ENCODE measurements at regions not wholly inside any gene's neighbourhood (a gene's known extent, or its start where the extent isn't known, plus 50 kb on each side); places are given as distances from the start of the nearest gene placed in this dataset.

GRCh38 chr13:99661791-99662190 lies 160.5 kb downstream of the TM9SF2 start (continued):
- TF ChIP-seq, protein P1, sequence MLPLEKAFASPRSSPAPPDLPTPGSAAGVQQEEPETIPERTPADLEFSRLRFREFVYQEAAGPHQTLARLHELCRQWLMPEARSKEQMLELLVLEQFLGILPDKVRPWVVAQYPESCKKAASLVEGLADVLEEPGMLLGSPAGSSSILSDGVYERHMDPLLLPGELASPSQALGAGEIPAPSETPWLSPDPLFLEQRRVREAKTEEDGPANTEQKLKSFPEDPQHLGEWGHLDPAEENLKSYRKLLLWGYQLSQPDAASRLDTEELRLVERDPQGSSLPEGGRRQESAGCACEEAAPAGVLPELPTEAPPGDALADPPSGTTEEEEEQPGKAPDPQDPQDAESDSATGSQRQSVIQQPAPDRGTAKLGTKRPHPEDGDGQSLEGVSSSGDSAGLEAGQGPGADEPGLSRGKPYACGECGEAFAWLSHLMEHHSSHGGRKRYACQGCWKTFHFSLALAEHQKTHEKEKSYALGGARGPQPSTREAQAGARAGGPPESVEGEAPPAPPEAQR (CRISPR knock-in tag; IDR thresholded peaks at IDR 0.05) = no peak
- TF ChIP-seq FOXK1 (CRISPR knock-in tag; IDR thresholded peaks at IDR 0.05) (0 out of 2 replicates have a peak, but pooled peaks have one; percentile 17), SP1 (CRISPR knock-in tag; conservative IDR thresholded peaks at IDR 0.05) (0 out of 2 replicates have a peak, but pooled peaks have one; percentile 49), RELA (CRISPR knock-in tag; IDR thresholded peaks at IDR 0.05; ENCODE audit: borderline replicate concordance) (no peak)
- TF ChIP-seq, protein P2, sequence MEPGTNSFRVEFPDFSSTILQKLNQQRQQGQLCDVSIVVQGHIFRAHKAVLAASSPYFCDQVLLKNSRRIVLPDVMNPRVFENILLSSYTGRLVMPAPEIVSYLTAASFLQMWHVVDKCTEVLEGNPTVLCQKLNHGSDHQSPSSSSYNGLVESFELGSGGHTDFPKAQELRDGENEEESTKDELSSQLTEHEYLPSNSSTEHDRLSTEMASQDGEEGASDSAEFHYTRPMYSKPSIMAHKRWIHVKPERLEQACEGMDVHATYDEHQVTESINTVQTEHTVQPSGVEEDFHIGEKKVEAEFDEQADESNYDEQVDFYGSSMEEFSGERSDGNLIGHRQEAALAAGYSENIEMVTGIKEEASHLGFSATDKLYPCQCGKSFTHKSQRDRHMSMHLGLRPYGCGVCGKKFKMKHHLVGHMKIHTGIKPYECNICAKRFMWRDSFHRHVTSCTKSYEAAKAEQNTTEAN (CRISPR knock-in tag; IDR thresholded peaks at IDR 0.05) = no peak

DNA sequence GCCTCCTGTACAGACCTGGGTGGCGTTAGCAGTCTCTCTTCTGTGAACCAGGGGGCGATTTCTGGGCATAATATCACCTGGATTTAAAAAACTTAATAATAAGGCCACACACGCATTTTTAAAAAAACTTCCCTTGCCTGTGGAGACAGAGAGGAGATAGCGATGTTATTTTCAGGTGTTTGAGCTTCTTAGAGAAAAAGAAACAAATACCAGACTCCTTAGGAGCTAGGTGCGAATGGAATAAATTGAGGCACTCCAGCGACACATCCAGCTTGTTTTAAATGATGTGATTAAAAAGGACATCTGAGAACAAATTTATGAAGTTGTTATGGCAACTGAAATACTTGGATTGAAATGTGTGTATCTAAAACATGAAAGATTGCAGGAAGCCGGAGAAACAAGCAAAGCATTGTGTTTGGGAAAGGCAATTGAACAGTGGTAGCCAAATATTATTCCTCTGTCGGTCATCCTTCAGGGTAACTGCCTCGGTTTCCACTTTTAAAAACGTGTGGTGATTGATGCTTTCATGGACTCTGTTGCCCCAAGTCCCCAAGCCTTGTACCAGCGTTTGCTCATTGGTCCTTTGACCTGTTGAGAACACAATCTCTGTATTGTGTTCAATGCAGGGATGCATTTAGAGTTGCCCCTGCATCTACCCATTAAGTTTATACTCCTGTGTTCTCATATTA lies 158.7 kb downstream of the TM9SF2 start:
- peaks cover 84% of the 10 kb centered on the region for H3K4me1 Mint-ChIP-seq
- ATAC-seq (no peak), DNase-seq (ENCODE audit: low spot score) (no peak)
- H3K27me3 Mint-ChIP-seq (ENCODE audit: low read depth) = no peaks in the 10 kb centered on the region
- no peak overlapping the region for H3K4me3 Mint-ChIP-seq
- peak overlapping the region; percentile 82 for H3K27ac Mint-ChIP-seq
- H3K9me3 Mint-ChIP-seq = no peaks in the 10 kb centered on the region
- ChIA-PET POLR2A (interaction anchor here (0.7 kb wide), 1 partner anchor 252 kb away, joined by 3 read pairs; no protein-coding TSS in a partner anchor), CTCF (interaction anchor here (1.1 to 1.6 kb wide), 4 partner anchors 27 to 248 kb away, joined by 3 to 6 read pairs (median 4); no protein-coding TSS in a partner anchor)
- no peak for TF ChIP-seq SMAD3 (CRISPR knock-in tag; IDR thresholded peaks at IDR 0.05; ENCODE audit: borderline replicate concordance)
- TF ChIP-seq ZNF232 (CRISPR knock-in tag; IDR thresholded peaks at IDR 0.05) = no peak
- TF ChIP-seq ZNF263 (CRISPR knock-in tag; IDR thresholded peaks at IDR 0.05; ENCODE audit: low read depth) = no peak
- TF ChIP-seq HMGA2 (CRISPR knock-in tag; IDR thresholded peaks at IDR 0.05) = no peak
- no peak for TF ChIP-seq E2F1 (CRISPR knock-in tag; IDR thresholded peaks at IDR 0.05)
- TF ChIP-seq TP53 (CRISPR knock-in tag; IDR thresholded peaks at IDR 0.05) = no peak
- TF ChIP-seq ELF4 (CRISPR knock-in tag; IDR thresholded peaks at IDR 0.05; ENCODE audit: low read depth) = no peak
- TF ChIP-seq, protein P3, sequence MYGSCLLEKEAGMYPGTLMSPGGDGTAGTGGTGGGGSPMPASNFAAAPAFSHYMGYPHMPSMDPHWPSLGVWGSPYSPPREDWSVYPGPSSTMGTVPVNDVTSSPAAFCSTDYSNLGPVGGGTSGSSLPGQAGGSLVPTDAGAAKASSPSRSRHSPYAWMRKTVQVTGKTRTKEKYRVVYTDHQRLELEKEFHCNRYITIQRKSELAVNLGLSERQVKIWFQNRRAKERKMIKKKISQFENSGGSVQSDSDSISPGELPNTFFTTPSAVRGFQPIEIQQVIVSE (CRISPR knock-in tag; IDR thresholded peaks at IDR 0.05; ENCODE audit: borderline replicate concordance) = no peak
- no peak for TF ChIP-seq ETV6 (CRISPR knock-in tag; IDR thresholded peaks at IDR 0.05)
- TF ChIP-seq GTF2I (CRISPR knock-in tag; conservative IDR thresholded peaks at IDR 0.05) = no peak
- TF ChIP-seq, protein P4, sequence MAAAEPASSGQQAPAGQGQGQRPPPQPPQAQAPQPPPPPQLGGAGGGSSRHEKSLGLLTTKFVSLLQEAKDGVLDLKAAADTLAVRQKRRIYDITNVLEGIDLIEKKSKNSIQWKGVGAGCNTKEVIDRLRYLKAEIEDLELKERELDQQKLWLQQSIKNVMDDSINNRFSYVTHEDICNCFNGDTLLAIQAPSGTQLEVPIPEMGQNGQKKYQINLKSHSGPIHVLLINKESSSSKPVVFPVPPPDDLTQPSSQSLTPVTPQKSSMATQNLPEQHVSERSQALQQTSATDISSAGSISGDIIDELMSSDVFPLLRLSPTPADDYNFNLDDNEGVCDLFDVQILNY (CRISPR knock-in tag; IDR thresholded peaks at IDR 0.05) = no peak
- no peaks in the 10 kb centered on the region for H3K36me3 Mint-ChIP-seq

DNA sequence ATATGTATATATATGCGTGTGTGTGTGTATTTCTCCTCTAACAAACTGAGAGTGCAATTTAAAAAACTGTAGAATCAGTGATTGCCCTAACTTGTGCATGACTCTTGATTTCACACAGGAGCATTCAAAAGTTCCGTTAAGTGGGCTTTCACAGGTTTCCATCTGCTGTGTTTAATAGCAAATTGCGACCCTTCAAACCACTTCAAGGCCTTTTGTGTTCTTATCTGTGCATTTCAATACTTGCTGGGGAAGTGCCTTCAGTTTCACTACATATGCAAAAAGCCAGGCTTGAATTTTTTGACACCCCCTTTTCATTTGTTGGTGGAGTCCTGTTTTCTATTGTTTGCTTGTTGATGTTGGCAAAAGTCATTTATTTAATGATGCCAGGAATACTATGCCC lies 158.0 kb downstream of the TM9SF2 start:
- CTCF ChIA-PET = interaction anchor here (0.9 to 4.4 kb wide), 10 partner anchors 28 to 315 kb away, joined by 3 to 37 read pairs (median 6); no protein-coding TSS in a partner anchor
- Mint-ChIP-seq H3K36me3 (no peaks in the 10 kb centered on the region), H3K27me3 (ENCODE audit: low read depth) (no peaks in the 10 kb centered on the region), H3K9me3 (no peaks in the 10 kb centered on the region), H3K4me3 (peak overlapping the region; percentile 57), H3K27ac (peak overlapping the region; percentile 82), H3K4me1 (peaks cover 84% of the 10 kb centered on the region)
- DNase-seq (ENCODE audit: low spot score) (no peak), ATAC-seq (no peak)
- POLR2A ChIA-PET = interaction anchor here (0.7 to 1.5 kb wide), 3 partner anchors 30 to 311 kb away, joined by 3 to 7 read pairs (median 5); no protein-coding TSS in a partner anchor
- TF ChIP-seq, protein P4 (CRISPR knock-in tag; IDR thresholded peaks at IDR 0.05) = no peak
- TF ChIP-seq, protein P5, sequence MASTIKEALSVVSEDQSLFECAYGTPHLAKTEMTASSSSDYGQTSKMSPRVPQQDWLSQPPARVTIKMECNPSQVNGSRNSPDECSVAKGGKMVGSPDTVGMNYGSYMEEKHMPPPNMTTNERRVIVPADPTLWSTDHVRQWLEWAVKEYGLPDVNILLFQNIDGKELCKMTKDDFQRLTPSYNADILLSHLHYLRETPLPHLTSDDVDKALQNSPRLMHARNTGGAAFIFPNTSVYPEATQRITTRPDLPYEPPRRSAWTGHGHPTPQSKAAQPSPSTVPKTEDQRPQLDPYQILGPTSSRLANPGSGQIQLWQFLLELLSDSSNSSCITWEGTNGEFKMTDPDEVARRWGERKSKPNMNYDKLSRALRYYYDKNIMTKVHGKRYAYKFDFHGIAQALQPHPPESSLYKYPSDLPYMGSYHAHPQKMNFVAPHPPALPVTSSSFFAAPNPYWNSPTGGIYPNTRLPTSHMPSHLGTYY (CRISPR knock-in tag; IDR thresholded peaks at IDR 0.05) = no peak
- TF ChIP-seq ZNF121 (CRISPR knock-in tag; IDR thresholded peaks at IDR 0.05) (no peak), NR3C1 (CRISPR knock-in tag; conservative IDR thresholded peaks at IDR 0.05; ENCODE audit: low read depth) (no peak), JAZF1 (CRISPR knock-in tag; IDR thresholded peaks at IDR 0.05) (no peak), HMGA2 (CRISPR knock-in tag; IDR thresholded peaks at IDR 0.05) (no peak), ZNF512 (CRISPR knock-in tag; IDR thresholded peaks at IDR 0.05; ENCODE audit: borderline replicate concordance) (no peak)
- TF ChIP-seq, protein P6, sequence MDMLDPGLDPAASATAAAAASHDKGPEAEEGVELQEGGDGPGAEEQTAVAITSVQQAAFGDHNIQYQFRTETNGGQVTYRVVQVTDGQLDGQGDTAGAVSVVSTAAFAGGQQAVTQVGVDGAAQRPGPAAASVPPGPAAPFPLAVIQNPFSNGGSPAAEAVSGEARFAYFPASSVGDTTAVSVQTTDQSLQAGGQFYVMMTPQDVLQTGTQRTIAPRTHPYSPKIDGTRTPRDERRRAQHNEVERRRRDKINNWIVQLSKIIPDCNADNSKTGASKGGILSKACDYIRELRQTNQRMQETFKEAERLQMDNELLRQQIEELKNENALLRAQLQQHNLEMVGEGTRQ (CRISPR knock-in tag; IDR thresholded peaks at IDR 0.05) = no peak; the same call in 1 of the 2 replicates
